Gastroesophageal sphincter (tissue), 3 donors: ENCODE measurements at regions not wholly inside any gene's neighbourhood (a gene's known extent, or its start where the extent isn't known, plus 50 kb on each side); places are given as distances from the start of the nearest gene placed in this dataset.

Experiments used
- CTCF ChIP-seq, 4 experiments: fragments of 200-600 bp in 2 of 4; fragments of 450-650 bp in 2 of 4; sonication (generic) in 1 of 4; IDR thresholded peaks; one replicate each; pipeline ENCODE4 v1.5.1; 2017 to 2019; ENCODE audit warnings: antibody characterized with exemption in 4 of 4, mild to moderate bottlenecking in 2 of 4, moderate library complexity in 2 of 4
- EP300 ChIP-seq: sonication (generic); formaldehyde crosslinking; IDR thresholded peaks from one replicate; pipeline ENCODE4 v1.6.1; 2017; ENCODE audit warnings: antibody characterized with exemption, mild to moderate bottlenecking
- POLR2A ChIP-seq, 2 donors: fragments of 450-650 bp; IDR thresholded peaks; one replicate each; pipeline ENCODE4 v1.6.1; 2017; ENCODE audit warnings: antibody characterized with exemption in 2 of 2, mild to moderate bottlenecking in 2 of 2, moderate library complexity in 1 of 2

DNA sequence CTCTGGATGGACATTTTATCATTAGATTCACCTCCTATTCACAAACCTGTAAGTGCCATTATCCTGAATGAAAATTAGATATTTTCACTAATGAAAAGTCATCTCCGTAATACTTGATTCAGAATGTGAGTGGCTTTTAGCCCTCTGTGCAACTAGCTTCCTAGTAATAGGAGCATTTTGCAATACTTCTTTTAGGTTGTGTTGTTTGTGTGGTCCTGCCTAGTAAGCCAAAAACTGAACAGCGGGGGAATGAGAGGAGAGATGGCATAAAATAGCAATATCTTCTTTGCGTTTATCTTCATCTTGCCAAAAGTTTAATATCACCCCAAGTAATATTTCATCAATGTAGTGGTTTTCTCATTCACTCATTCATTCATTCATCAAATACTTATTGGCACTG is 507.5 kb upstream of the CELF2 start:
- TF ChIP-seq CTCF (IDR thresholded peaks at IDR 0.05) (no peak), EP300 (no peak), POLR2A (IDR thresholded peaks at IDR 0.05) (no peak)
